ENCODE measurements at regions not wholly inside any gene's neighbourhood (a gene's known extent, or its start where the extent isn't known, plus 50 kb on each side); places are given as distances from the start of the nearest gene placed in this dataset.

GRCh38 chr7:86214734-86215133, 429.0 kb upstream of the GRM3 start:
- DNase-seq (ENCODE audit: low read depth in 2 of 2): no peak
- H3K4me3 ChIP-seq (replicated peaks in 1 of 2; ENCODE audit: low read depth in 2 of 2, low read length in 2 of 2): no peak overlapping the region
- no peak for TF ChIP-seq CTCF (IDR thresholded peaks at IDR 0.05; ENCODE audit: low read depth, low read length)

GRCh38 chr7:86212976-86213375, 430.7 kb upstream of the GRM3 start:
- DNase-seq (ENCODE audit: low read depth in 2 of 2): no peak
- no peak for TF ChIP-seq CTCF (IDR thresholded peaks at IDR 0.05; ENCODE audit: low read depth, low read length)
- H3K4me3 ChIP-seq (replicated peaks in 1 of 2; ENCODE audit: low read depth in 2 of 2, low read length in 2 of 2): no peak overlapping the region

GRCh38 chr7:86209036-86209435, 434.7 kb upstream of the GRM3 start:
- H3K4me3 ChIP-seq (replicated peaks in 1 of 2; ENCODE audit: low read depth in 2 of 2, low read length in 2 of 2): no peak overlapping the region
- DNase-seq (ENCODE audit: low read depth in 2 of 2): no peak
- TF ChIP-seq CTCF (IDR thresholded peaks at IDR 0.05; ENCODE audit: low read depth, low read length): no peak

GRCh38 chr7:86207740-86208139, 436.0 kb upstream of the GRM3 start:
- no peak for DNase-seq (ENCODE audit: low read depth in 2 of 2)
- H3K4me3 ChIP-seq (replicated peaks in 1 of 2; ENCODE audit: low read depth in 2 of 2, low read length in 2 of 2): no peak overlapping the region
- no peak for TF ChIP-seq CTCF (IDR thresholded peaks at IDR 0.05; ENCODE audit: low read depth, low read length)

DNA sequence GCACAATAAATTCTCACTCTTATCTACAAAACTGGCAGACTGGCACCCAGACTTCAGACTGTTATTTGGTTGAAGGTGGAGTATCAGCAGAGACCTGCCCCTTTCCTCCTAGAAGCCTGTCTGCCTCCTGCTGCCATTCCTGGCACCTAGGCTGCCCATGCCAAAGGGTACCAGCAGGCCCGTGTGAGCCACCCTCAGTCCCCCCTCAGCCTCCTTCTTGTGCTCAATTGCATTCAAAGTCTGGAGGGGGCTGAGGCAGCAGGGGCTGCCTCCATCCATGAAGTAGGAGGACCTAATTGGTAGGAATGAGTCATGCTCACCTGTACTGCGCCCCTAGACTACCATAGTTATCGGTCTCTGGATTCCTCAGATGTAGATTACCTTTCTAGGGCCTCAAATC, 440.9 kb upstream of the GRM3 start:
- DNase-seq (ENCODE audit: low read depth in 2 of 2): no peak
- no peak for TF ChIP-seq CTCF (IDR thresholded peaks at IDR 0.05; ENCODE audit: low read depth, low read length)
- H3K4me3 ChIP-seq (replicated peaks in 1 of 2; ENCODE audit: low read depth in 2 of 2, low read length in 2 of 2): no peak overlapping the region

GRCh38 chr7:86201767-86202166, 441.9 kb upstream of the GRM3 start:
- DNase-seq (ENCODE audit: low read depth in 2 of 2): no peak
- TF ChIP-seq CTCF (IDR thresholded peaks at IDR 0.05; ENCODE audit: low read depth, low read length): no peak
- no peak overlapping the region for H3K4me3 ChIP-seq (replicated peaks in 1 of 2; ENCODE audit: low read depth in 2 of 2, low read length in 2 of 2)

- no peak for TF ChIP-seq CTCF (IDR thresholded peaks at IDR 0.05; ENCODE audit: low read depth, low read length)
- no peak for DNase-seq (ENCODE audit: low read depth in 2 of 2)
- H3K4me3 ChIP-seq (replicated peaks in 1 of 2; ENCODE audit: low read depth in 2 of 2, low read length in 2 of 2): no peak overlapping the region
Observed at GRCh38 chr7:86199881-86200614, 443.7 kb upstream of the GRM3 start.

Data from cardiac fibroblast (primary cell).